OCI-LY7 (cell line): ENCODE measurements at regions not wholly inside any gene's neighbourhood (a gene's known extent, or its start where the extent isn't known, plus 50 kb on each side); places are given as distances from the start of the nearest gene placed in this dataset.

Experiments used
- CTCF ChIP-seq: fragments of 200-600 bp; sonication (generic); conservative IDR thresholded peaks from 2 replicates; pipeline ENCODE4 v1.5.1; 2014; ENCODE audit warnings: mild to moderate bottlenecking, antibody characterized with exemption, low read length, moderate library complexity, mixed read lengths
- EZH2phosphoT487 ChIP-seq: fragments of 200-600 bp; sonication (generic); IDR thresholded peaks from 2 replicates; pipeline ENCODE4 v1.6.1; 2018; ENCODE audit warnings: low read depth, borderline replicate concordance, mild to moderate bottlenecking, mixed run types, antibody characterized with exemption, low read length, moderate library complexity, mixed read lengths

- no peak for TF ChIP-seq CTCF
- no peak for TF ChIP-seq EZH2phosphoT487
These were observed 1245.5 kb downstream of the STIM2 start for GRCh38 chr4:28106155-28106554.
